ENCODE measurements at regions not wholly inside any gene's neighbourhood (a gene's known extent, or its start where the extent isn't known, plus 50 kb on each side); places are given as distances from the start of the nearest gene placed in this dataset.

DNA sequence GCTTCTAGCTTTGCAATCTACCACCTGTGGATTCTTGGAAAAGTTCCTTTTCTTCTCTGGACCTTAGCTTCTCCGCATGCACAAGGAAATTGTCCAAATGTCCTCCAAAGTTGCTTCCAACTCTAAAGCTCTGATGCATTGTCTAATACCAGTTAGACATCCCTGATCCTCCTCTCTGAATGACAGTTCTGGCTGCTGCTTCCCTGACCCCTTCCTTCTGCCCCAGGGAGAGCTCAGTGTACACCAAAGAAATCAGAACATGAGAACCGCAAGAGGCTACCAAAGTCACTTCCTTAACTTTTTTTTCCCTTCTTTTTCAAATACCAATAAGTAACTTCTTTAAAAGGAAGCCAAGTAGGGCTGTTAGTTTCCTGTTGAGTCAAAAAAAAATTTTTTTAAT, 79.7 kb upstream of the CES5A start:
- H3K4me1 ChIP-seq: no peaks in the 10 kb centered on the region
- H3K4me3 ChIP-seq: no peak overlapping the region
- ATAC-seq (no peak), DNase-seq (no peak)
- H3K9me3 ChIP-seq: no peaks in the 10 kb centered on the region
- no peaks in the 10 kb centered on the region for H3K36me3 ChIP-seq
- intact Hi-C loops (cut with DNase I): no loop called here
- H3K27me3 ChIP-seq: no peaks in the 10 kb centered on the region
- TF ChIP-seq, protein P1, sequence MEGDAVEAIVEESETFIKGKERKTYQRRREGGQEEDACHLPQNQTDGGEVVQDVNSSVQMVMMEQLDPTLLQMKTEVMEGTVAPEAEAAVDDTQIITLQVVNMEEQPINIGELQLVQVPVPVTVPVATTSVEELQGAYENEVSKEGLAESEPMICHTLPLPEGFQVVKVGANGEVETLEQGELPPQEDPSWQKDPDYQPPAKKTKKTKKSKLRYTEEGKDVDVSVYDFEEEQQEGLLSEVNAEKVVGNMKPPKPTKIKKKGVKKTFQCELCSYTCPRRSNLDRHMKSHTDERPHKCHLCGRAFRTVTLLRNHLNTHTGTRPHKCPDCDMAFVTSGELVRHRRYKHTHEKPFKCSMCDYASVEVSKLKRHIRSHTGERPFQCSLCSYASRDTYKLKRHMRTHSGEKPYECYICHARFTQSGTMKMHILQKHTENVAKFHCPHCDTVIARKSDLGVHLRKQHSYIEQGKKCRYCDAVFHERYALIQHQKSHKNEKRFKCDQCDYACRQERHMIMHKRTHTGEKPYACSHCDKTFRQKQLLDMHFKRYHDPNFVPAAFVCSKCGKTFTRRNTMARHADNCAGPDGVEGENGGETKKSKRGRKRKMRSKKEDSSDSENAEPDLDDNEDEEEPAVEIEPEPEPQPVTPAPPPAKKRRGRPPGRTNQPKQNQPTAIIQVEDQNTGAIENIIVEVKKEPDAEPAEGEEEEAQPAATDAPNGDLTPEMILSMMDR (IDR thresholded peaks at IDR 0.05): no peak
- no peak overlapping the region for H3K27ac ChIP-seq

GRCh38 chr16:55949518-55949917, 74.3 kb upstream of the CES5A start:
- Histone ChIP-seq H3K36me3 (no peaks in the 10 kb centered on the region), H3K4me1 (no peaks in the 10 kb centered on the region), H3K4me3 (no peak overlapping the region), H3K9me3 (no peaks in the 10 kb centered on the region), H3K27ac (no peak overlapping the region), H3K27me3 (peaks cover 0 to 8% of the 10 kb centered on the region in 2 donors)
- ATAC-seq (peak; percentile 58), DNase-seq (no peak)
- TF ChIP-seq, protein P1 (IDR thresholded peaks at IDR 0.05): no peak
- intact Hi-C loops (cut with DNase I): loop anchor here in 1 of 2 donors (10.0 kb wide), 1 partner anchor 365 kb away; no protein-coding TSS in a partner anchor

DNA sequence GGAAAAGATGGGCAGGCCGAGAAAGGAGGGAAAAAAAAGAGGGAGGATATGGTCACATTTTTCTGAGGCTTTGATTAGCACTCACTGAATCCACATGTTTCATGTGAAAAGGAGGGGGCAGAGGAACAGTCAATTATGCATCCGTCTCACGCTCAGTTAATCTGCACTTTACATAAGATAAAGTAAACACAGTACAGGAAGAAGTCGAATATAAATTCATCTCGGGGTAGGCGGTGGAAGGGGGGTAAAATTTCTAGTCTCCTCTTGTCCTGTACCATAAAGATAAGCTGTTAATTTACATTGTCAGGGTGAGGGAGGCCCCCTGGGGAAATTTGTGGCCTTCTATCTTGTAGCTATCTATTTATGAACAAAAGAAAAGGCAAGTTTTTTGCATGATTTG, 73.1 kb upstream of the CES5A start:
- Histone ChIP-seq H3K4me1 (no peaks in the 10 kb centered on the region), H3K27ac (no peak overlapping the region), H3K4me3 (no peak overlapping the region), H3K36me3 (no peaks in the 10 kb centered on the region), H3K9me3 (no peaks in the 10 kb centered on the region), H3K27me3 (peaks cover 0 to 17% of the 10 kb centered on the region in 2 donors)
- DNase-seq: peak in 1 of 4 donors; percentile 18
- TF ChIP-seq, protein P1 (IDR thresholded peaks at IDR 0.05): no peak
- intact Hi-C loops (cut with DNase I): loop anchor here in 1 of 2 donors (10.0 kb wide), 1 partner anchor 367 kb away; no protein-coding TSS in a partner anchor
- no peak for ATAC-seq

DNA sequence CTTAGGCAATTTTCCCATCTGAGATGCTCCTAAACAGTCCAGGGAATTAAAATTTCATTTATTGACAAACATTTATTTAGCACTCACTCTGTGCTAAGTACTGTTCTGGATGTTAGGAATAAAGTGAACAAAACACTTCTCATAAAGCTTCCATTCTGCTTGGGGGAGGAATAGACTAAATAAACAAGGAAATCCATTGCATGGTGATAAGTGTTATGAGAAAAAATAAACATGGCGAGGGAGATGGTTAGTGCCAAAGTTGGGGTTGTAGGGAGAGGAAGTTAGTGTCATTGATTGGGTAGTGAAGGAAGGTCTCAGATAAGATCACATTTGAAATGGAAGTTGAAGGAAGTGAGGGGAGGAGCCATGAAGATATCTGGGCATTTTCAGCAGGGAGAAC, 72.2 kb upstream of the CES5A start:
- intact Hi-C loops (cut with DNase I): loop anchor here in 1 of 2 donors (10.0 kb wide), 1 partner anchor 367 kb away; no protein-coding TSS in a partner anchor
- Histone ChIP-seq H3K27me3 (peaks cover 0 to 20% of the 10 kb centered on the region in 2 donors), H3K4me3 (no peak overlapping the region), H3K9me3 (no peaks in the 10 kb centered on the region), H3K4me1 (no peaks in the 10 kb centered on the region), H3K27ac (no peak overlapping the region), H3K36me3 (no peaks in the 10 kb centered on the region)
- TF ChIP-seq, protein P1 (IDR thresholded peaks at IDR 0.05): no peak
- ATAC-seq: no peak
- peak in 1 of 4 donors; percentile 50 for DNase-seq

DNA sequence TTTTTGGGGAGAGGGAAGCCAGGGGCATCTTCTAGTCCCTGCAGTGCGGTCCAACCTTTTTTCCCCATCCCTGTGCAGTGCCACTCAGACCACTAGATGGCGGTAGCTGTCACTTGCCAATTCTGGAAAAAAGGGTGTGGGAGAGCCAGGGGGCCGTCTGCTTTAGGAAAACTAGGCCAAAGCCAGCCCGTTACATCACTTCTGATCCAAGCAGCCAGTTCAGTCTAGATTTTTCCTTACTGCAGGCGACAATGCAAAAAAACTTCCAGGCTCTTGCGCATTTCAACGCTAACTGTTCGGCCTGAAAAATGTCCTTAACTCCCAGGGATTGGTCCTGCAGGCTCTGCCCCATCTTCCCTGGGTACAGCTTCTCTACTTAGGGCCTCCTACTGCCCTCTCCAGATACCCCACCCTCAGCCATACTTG, 69.2 kb upstream of the CES5A start:
- H3K27ac ChIP-seq: no peak overlapping the region
- no peaks in the 10 kb centered on the region for H3K36me3 ChIP-seq
- peaks cover 0 to 4% of the 10 kb centered on the region in 2 donors for H3K9me3 ChIP-seq
- DNase-seq: peak in 3 of 4 donors; percentile 57 to 94 (median 87)
- H3K27me3 ChIP-seq: peaks cover 0 to 19% of the 10 kb centered on the region in 2 donors
- TF ChIP-seq, protein P1 (IDR thresholded peaks at IDR 0.05): peak; percentile 90 to 96
- no peaks in the 10 kb centered on the region for H3K4me1 ChIP-seq
- H3K4me3 ChIP-seq: no peak overlapping the region
- intact Hi-C loops (cut with DNase I): loop anchor here in 1 of 2 donors (10.0 kb wide), 1 partner anchor 370 kb away; no protein-coding TSS in a partner anchor
- peak; percentile 96 for ATAC-seq

Measured in left lung (tissue), 4 donors.